T-helper 17 cell (primary cell): ENCODE measurements at regions not wholly inside any gene's neighbourhood (a gene's known extent, or its start where the extent isn't known, plus 50 kb on each side); places are given as distances from the start of the nearest gene placed in this dataset.

Experiments used
- ATAC-seq: fragments of 150-1000 bp; cut with Tn5 transposase; 2 replicates; pipeline ENCODE4 v1.10.0; 2021; ENCODE audit warnings: mild to moderate bottlenecking, moderate library complexity
- DNase-seq, 3 donors: peaks; one replicate each; pipeline versions ENCODE4 v3.0.0 to v3.0.0-alpha.2; 2020 to 2021
- H3K9me3 ChIP-seq: one replicate; pipeline ENCODE4 v1.7.0; 2013; ENCODE audit warnings: low read length, mild to moderate bottlenecking; ENCODE audit not compliant: control insufficient read depth, poor library complexity, severe bottlenecking
- H3K27ac Mint-ChIP-seq: one replicate; pipeline ENCODE4 v1.8.0; 2022; ENCODE audit warnings: mild to moderate bottlenecking, moderate library complexity, mixed read lengths
- H3K27me3 Mint-ChIP-seq: one replicate; pipeline ENCODE4 v1.8.0; 2022; ENCODE audit warnings: mixed read lengths
- H3K36me3 Mint-ChIP-seq: one replicate; pipeline ENCODE4 v1.8.0; 2022; ENCODE audit warnings: low read depth, mixed read lengths
- H3K4me1 Mint-ChIP-seq: one replicate; pipeline ENCODE4 v1.8.0; 2022; ENCODE audit warnings: mild to moderate bottlenecking, mixed read lengths
- H3K4me3 Mint-ChIP-seq: one replicate; pipeline ENCODE4 v1.8.0; 2022; ENCODE audit warnings: mild to moderate bottlenecking, moderate library complexity, mixed read lengths

GRCh38 chr9:106358331-106358730, 504.6 kb upstream of the ZNF462 start:
- Mint-ChIP-seq H3K36me3 (no peaks in the 10 kb centered on the region), H3K27me3 (no peaks in the 10 kb centered on the region)

GRCh38 chr9:106376689-106377088, 486.3 kb upstream of the ZNF462 start:
- Mint-ChIP-seq H3K36me3 (no peaks in the 10 kb centered on the region), H3K4me1 (no peaks in the 10 kb centered on the region), H3K4me3 (no peak overlapping the region), H3K27ac (no peak overlapping the region), H3K27me3 (no peaks in the 10 kb centered on the region)
- ATAC-seq (no peak), DNase-seq (no peak)
- no peaks in the 10 kb centered on the region for H3K9me3 ChIP-seq

More at GRCh38 chr9:106358331-106358730, 504.6 kb upstream of the ZNF462 start:
- Mint-ChIP-seq H3K4me1 (no peaks in the 10 kb centered on the region), H3K27ac (no peak overlapping the region), H3K4me3 (no peak overlapping the region)
- ATAC-seq (no peak), DNase-seq (no peak)
- no peaks in the 10 kb centered on the region for H3K9me3 ChIP-seq

GRCh38 chr9:106383072-106383471, 479.9 kb upstream of the ZNF462 start:
- Mint-ChIP-seq H3K4me3 (no peak overlapping the region), H3K4me1 (no peaks in the 10 kb centered on the region), H3K27me3 (no peaks in the 10 kb centered on the region), H3K27ac (no peak overlapping the region), H3K36me3 (no peaks in the 10 kb centered on the region)
- no peak for DNase-seq
- ATAC-seq, result no peak
- no peaks in the 10 kb centered on the region for H3K9me3 ChIP-seq

GRCh38 chr9:106387965-106388364, 475.0 kb upstream of the ZNF462 start:
- H3K27me3 Mint-ChIP-seq, result no peaks in the 10 kb centered on the region
- H3K27ac Mint-ChIP-seq, result no peak overlapping the region
- no peak for DNase-seq
- no peaks in the 10 kb centered on the region for H3K4me1 Mint-ChIP-seq
- H3K9me3 ChIP-seq, result no peaks in the 10 kb centered on the region
- H3K36me3 Mint-ChIP-seq, result no peaks in the 10 kb centered on the region
- H3K4me3 Mint-ChIP-seq, result no peak overlapping the region
- ATAC-seq, result no peak

GRCh38 chr9:106393226-106393625, 469.7 kb upstream of the ZNF462 start:
- Mint-ChIP-seq H3K4me1 (no peaks in the 10 kb centered on the region), H3K4me3 (no peak overlapping the region), H3K36me3 (no peaks in the 10 kb centered on the region), H3K27me3 (no peaks in the 10 kb centered on the region), H3K27ac (no peak overlapping the region)
- H3K9me3 ChIP-seq, result no peaks in the 10 kb centered on the region
- DNase-seq (no peak), ATAC-seq (no peak)

- H3K36me3 Mint-ChIP-seq, result no peaks in the 10 kb centered on the region
- DNase-seq, result no peak
- H3K9me3 ChIP-seq, result no peaks in the 10 kb centered on the region
- no peaks in the 10 kb centered on the region for H3K27me3 Mint-ChIP-seq
- no peak overlapping the region for H3K27ac Mint-ChIP-seq
- ATAC-seq, result no peak
- H3K4me3 Mint-ChIP-seq, result no peak overlapping the region
- no peaks in the 10 kb centered on the region for H3K4me1 Mint-ChIP-seq
Measured at GRCh38 chr9:106400170-106400569, 462.8 kb upstream of the ZNF462 start.

GRCh38 chr9:106400950-106401349, 462.0 kb upstream of the ZNF462 start:
- Mint-ChIP-seq H3K36me3 (no peaks in the 10 kb centered on the region), H3K27me3 (no peaks in the 10 kb centered on the region), H3K27ac (no peak overlapping the region), H3K4me3 (no peak overlapping the region), H3K4me1 (no peaks in the 10 kb centered on the region)
- H3K9me3 ChIP-seq, result no peaks in the 10 kb centered on the region
- ATAC-seq, result no peak
- DNase-seq, result no peak

GRCh38 chr9:106403081-106403480, 459.9 kb upstream of the ZNF462 start:
- ATAC-seq (no peak), DNase-seq (no peak)
- Mint-ChIP-seq H3K4me3 (no peak overlapping the region), H3K27me3 (no peaks in the 10 kb centered on the region), H3K36me3 (no peaks in the 10 kb centered on the region), H3K4me1 (no peaks in the 10 kb centered on the region), H3K27ac (no peak overlapping the region)
- no peaks in the 10 kb centered on the region for H3K9me3 ChIP-seq

GRCh38 chr9:106404137-106404536, 458.8 kb upstream of the ZNF462 start:
- no peaks in the 10 kb centered on the region for H3K9me3 ChIP-seq
- ATAC-seq, result no peak
- no peaks in the 10 kb centered on the region for H3K36me3 Mint-ChIP-seq
- no peak for DNase-seq
- H3K27ac Mint-ChIP-seq, result no peak overlapping the region
- no peak overlapping the region for H3K4me3 Mint-ChIP-seq
- H3K4me1 Mint-ChIP-seq, result no peaks in the 10 kb centered on the region
- H3K27me3 Mint-ChIP-seq, result no peaks in the 10 kb centered on the region

- no peaks in the 10 kb centered on the region for H3K27me3 Mint-ChIP-seq
- H3K4me1 Mint-ChIP-seq, result no peaks in the 10 kb centered on the region
- H3K9me3 ChIP-seq, result no peaks in the 10 kb centered on the region
- no peak overlapping the region for H3K27ac Mint-ChIP-seq
- no peak overlapping the region for H3K4me3 Mint-ChIP-seq
- no peaks in the 10 kb centered on the region for H3K36me3 Mint-ChIP-seq
- ATAC-seq (no peak), DNase-seq (no peak)
Measured at GRCh38 chr9:106405871-106406435, 457.0 kb upstream of the ZNF462 start.

GRCh38 chr9:106414042-106414441, 448.9 kb upstream of the ZNF462 start:
- ATAC-seq, result no peak
- Mint-ChIP-seq H3K4me3 (no peak overlapping the region), H3K27ac (no peak overlapping the region), H3K4me1 (no peaks in the 10 kb centered on the region), H3K27me3 (no peaks in the 10 kb centered on the region), H3K36me3 (no peaks in the 10 kb centered on the region)
- no peak for DNase-seq
- no peaks in the 10 kb centered on the region for H3K9me3 ChIP-seq

- ATAC-seq, result no peak
- no peaks in the 10 kb centered on the region for H3K9me3 ChIP-seq
- H3K27ac Mint-ChIP-seq, result no peak overlapping the region
- H3K36me3 Mint-ChIP-seq, result no peaks in the 10 kb centered on the region
- no peak overlapping the region for H3K4me3 Mint-ChIP-seq
- no peak for DNase-seq
- H3K4me1 Mint-ChIP-seq, result no peaks in the 10 kb centered on the region
- no peaks in the 10 kb centered on the region for H3K27me3 Mint-ChIP-seq
Measured at GRCh38 chr9:106417685-106418084, 445.3 kb upstream of the ZNF462 start.

GRCh38 chr9:106419829-106420228, 443.1 kb upstream of the ZNF462 start:
- Mint-ChIP-seq H3K4me3 (no peak overlapping the region), H3K27me3 (no peaks in the 10 kb centered on the region), H3K4me1 (no peaks in the 10 kb centered on the region), H3K36me3 (no peaks in the 10 kb centered on the region), H3K27ac (no peak overlapping the region)
- ATAC-seq (no peak), DNase-seq (no peak)
- no peaks in the 10 kb centered on the region for H3K9me3 ChIP-seq

- ATAC-seq (no peak), DNase-seq (no peak)
- H3K4me3 Mint-ChIP-seq, result no peak overlapping the region
- H3K36me3 Mint-ChIP-seq, result no peaks in the 10 kb centered on the region
- H3K4me1 Mint-ChIP-seq, result no peaks in the 10 kb centered on the region
- no peaks in the 10 kb centered on the region for H3K27me3 Mint-ChIP-seq
- no peak overlapping the region for H3K27ac Mint-ChIP-seq
- H3K9me3 ChIP-seq, result no peaks in the 10 kb centered on the region
Measured at GRCh38 chr9:106420511-106420944, 442.4 kb upstream of the ZNF462 start.
